ENCODE measurements at regions not wholly inside any gene's neighbourhood (a gene's known extent, or its start where the extent isn't known, plus 50 kb on each side); places are given as distances from the start of the nearest gene placed in this dataset.

GRCh38 chr13:56352361-56352760, 788.4 kb upstream of the PRR20A start:
- TF ChIP-seq CTCF (IDR thresholded peaks at IDR 0.05) (no peak), POLR2A (IDR thresholded peaks at IDR 0.05) (no peak)

All from thyroid gland (tissue), 4 donors.